Stimulated activated CD8-positive, alpha-beta memory T cell treated with anti-CD3 and anti-CD28 coated beads, Interleukin-7, amount 100 ng/mL, for 24 hours (primary cell): ENCODE measurements at regions not wholly inside any gene's neighbourhood (a gene's known extent, or its start where the extent isn't known, plus 50 kb on each side); places are given as distances from the start of the nearest gene placed in this dataset.
"Not testable (repeated sequence)": the region's sequence is repeated elsewhere in the genome, so short reads cannot be mapped to it uniquely, and the experiment has no call there.

ENCODE experiments used
- DNase-seq: peaks from one replicate; pipeline ENCODE4 v3.0.0-alpha.2; 2020; ENCODE audit warnings: low read depth

- DNase-seq, result no peak
These were observed 654.9 kb upstream of the TBL1XR1 start for GRCh38 chr3:177852001-177852807.

- DNase-seq, result no peak
These were observed 657.7 kb upstream of the TBL1XR1 start for GRCh38 chr3:177855021-177855420.

- DNase-seq, result no peak
These were observed 662.9 kb upstream of the TBL1XR1 start for GRCh38 chr3:177860184-177860583.

- DNase-seq, result no peak
These were observed 665.7 kb upstream of the TBL1XR1 start for GRCh38 chr3:177862962-177863491.

GRCh38 chr3:177871267-177871666, 665.0 kb upstream of the KCNMB2 start:
- not testable (repeated sequence) for DNase-seq

- no peak for DNase-seq
These were observed 658.0 kb upstream of the KCNMB2 start for GRCh38 chr3:177878192-177878591.

- DNase-seq, result no peak
These were observed 657.3 kb upstream of the KCNMB2 start for GRCh38 chr3:177878957-177879356.

GRCh38 chr3:177881351-177881750, 654.9 kb upstream of the KCNMB2 start:
- no peak for DNase-seq

GRCh38 chr3:177882124-177882648, 654.0 kb upstream of the KCNMB2 start:
- no peak for DNase-seq

GRCh38 chr3:177883091-177883490, 653.1 kb upstream of the KCNMB2 start:
- no peak for DNase-seq

GRCh38 chr3:177883957-177884356, 652.3 kb upstream of the KCNMB2 start:
- no peak for DNase-seq

GRCh38 chr3:177885063-177885462, 651.2 kb upstream of the KCNMB2 start:
- DNase-seq, result no peak

GRCh38 chr3:177886501-177886900, 649.7 kb upstream of the KCNMB2 start:
- no peak for DNase-seq

- no peak for DNase-seq
These were observed 648.8 kb upstream of the KCNMB2 start for GRCh38 chr3:177887475-177887874.

GRCh38 chr3:177889161-177889560, 647.1 kb upstream of the KCNMB2 start:
- no peak for DNase-seq

GRCh38 chr3:177889652-177890358, 646.4 kb upstream of the KCNMB2 start:
- no peak for DNase-seq

- DNase-seq, result no peak
These were observed 645.9 kb upstream of the KCNMB2 start for GRCh38 chr3:177890359-177890683.

GRCh38 chr3:177891569-177891968, 644.7 kb upstream of the KCNMB2 start:
- not testable (repeated sequence) for DNase-seq

- no peak for DNase-seq
These were observed 642.9 kb upstream of the KCNMB2 start for GRCh38 chr3:177893331-177893730.

- DNase-seq, result no peak
These were observed 642.0 kb upstream of the KCNMB2 start for GRCh38 chr3:177894081-177894728.

- DNase-seq, result no peak
These were observed 638.1 kb upstream of the KCNMB2 start for GRCh38 chr3:177898185-177898584.

GRCh38 chr3:177899275-177900067, 636.8 kb upstream of the KCNMB2 start:
- DNase-seq, result no peak
